NCI-H146 treated with DMSO at 0.1 percent for 48 hours (cell line): ENCODE measurements at regions not wholly inside any gene's neighbourhood (a gene's known extent, or its start where the extent isn't known, plus 50 kb on each side); places are given as distances from the start of the nearest gene placed in this dataset.
"Not testable (repeated sequence)": the region's sequence is repeated elsewhere in the genome, so short reads cannot be mapped to it uniquely, and the experiment has no call there.

Source experiments
- DNase-seq: peaks from one replicate; lab custom pipeline; 2025; ENCODE audit not compliant: unreplicated experiment; lab: John Stamatoyannopoulos, UW

- DNase-seq, result no peak
These were observed 1387.5 kb downstream of the LRFN5 start for GRCh38 chr14:42994051-42994736.

DNA sequence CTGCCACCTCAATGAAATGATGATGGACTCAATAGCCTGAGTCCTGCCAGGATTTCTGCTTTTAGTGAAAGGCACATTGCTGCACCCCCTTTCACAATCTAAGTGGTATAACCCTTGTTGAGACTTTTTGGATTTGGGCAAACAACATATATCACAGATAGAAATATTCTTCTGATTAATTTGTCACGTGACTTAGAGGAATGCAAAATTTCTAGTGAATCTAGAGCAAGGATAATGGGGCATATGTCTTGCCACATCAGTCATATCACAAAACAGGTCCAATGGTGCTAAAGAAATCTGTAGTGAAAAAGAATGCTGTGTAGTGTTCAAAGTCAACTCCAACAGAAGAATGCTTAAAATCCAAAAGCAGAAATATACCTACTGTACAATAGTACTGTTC, 1386.3 kb downstream of the LRFN5 start:
- DNase-seq, result no peak

- no peak for DNase-seq
These were observed 1373.7 kb downstream of the LRFN5 start for GRCh38 chr14:42980419-42980818.

DNA sequence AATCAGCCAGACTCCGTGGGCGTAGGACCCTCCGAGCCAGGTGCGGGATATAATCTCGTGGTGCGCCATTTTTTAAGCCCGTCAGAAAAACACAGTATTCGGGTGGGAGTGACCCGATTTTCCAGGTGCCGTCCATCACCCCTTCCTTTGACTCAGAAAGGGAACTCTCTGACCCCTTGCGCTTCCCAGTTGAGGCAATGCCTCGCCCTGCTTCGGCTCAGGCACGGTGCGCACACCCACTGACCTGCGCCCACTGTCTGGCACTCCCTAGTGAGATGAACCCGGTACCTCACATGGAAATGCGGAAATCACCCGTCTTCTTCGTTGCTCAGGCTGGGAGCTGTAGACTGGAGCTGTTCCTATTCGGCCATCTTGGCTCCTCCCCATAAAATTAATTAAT, 1366.5 kb downstream of the LRFN5 start:
- DNase-seq, result not testable (repeated sequence)

- DNase-seq, result no peak
These were observed 1358.8 kb downstream of the LRFN5 start for GRCh38 chr14:42965512-42965911.

- DNase-seq, result no peak
These were observed 1354.8 kb downstream of the LRFN5 start for GRCh38 chr14:42961509-42961908.

GRCh38 chr14:42950363-42950762, 1343.7 kb downstream of the LRFN5 start:
- no peak for DNase-seq

DNA sequence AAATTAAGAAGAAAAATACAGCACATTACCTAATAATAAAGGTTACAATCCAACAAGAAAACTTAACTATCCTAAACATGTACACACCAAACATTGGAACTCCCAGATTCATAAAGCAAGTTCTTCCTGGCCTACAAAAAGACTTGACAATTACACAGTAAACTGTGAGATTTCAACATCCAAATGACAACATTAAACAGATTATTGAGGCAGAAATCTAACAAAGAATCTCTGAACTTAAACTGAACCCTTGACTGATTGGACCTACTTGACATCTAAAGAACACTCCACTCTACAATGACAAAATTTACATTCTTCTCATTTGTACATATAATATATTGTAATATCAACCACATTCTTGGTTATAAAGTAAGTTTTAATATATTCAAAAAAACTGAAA, 1341.3 kb downstream of the LRFN5 start:
- no peak for DNase-seq

DNA sequence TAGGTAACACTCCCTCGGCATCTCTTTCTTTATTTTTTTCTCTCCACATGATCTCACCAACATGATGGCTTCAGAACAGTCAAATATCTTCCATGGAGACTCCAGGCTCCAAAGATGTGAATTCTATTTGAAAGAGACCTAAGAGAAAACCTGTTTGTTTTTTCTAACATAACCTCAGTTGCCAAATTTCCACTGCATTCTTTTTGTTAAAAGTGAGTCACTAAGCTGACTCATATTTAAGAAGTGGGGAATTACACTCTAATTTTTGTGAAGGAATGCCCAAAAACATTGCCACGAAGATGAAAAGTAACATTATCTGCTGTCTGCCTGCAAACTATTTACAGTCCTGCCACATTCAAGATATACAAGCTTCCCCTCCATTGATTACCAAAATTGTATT, 1337.6 kb downstream of the LRFN5 start:
- no peak for DNase-seq

DNA sequence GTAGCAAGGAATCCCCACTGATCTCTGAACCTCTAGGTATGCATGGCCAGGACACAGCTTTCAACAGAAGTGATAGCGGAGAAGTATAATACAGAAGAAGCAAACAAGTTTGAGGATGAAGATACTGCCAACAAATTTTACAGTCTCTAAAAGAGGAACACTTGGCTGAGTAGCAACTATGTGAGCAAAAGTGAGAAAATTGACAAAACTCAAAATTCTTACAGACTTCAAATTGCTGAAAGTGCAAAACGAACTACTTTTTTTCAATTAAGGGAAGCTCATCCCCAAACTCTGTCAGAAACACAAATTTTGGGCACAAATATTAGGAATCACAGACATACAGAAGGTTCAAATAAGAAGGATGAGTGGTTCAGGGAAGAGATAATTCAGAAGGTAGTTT, 1324.6 kb downstream of the LRFN5 start:
- no peak for DNase-seq

DNA sequence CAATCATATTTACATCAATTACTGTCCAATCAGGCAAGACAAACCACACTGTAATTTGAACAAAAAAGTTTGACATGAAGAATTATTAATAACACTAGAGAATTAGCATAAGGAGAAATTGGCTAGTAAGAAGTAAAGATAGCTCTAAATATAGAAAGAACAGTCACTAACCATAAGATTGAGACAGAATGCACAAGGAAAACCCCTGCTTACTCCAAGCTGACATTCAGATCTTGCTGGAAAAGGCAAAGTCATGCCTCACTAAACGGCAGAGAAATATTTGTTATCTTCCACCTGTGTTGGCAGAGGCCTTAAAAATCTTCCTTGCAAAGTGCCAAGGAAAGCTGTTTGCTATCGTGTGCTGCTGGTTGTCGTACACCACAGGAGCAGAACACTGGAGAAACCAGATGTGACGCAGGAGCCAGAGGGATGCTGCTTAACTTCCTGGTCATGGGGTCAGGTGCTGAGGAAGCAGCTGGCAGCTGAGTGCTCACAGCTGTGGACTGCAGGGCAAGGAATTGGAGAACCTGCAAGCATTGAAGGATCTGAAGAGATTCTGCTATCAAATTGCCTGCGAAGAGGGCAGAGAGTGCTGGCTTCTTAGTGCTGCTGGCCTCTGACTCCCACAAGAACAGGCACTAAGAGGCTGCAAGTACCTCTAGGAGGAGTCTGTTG, 1323.3 kb downstream of the LRFN5 start:
- no peak for DNase-seq

DNA sequence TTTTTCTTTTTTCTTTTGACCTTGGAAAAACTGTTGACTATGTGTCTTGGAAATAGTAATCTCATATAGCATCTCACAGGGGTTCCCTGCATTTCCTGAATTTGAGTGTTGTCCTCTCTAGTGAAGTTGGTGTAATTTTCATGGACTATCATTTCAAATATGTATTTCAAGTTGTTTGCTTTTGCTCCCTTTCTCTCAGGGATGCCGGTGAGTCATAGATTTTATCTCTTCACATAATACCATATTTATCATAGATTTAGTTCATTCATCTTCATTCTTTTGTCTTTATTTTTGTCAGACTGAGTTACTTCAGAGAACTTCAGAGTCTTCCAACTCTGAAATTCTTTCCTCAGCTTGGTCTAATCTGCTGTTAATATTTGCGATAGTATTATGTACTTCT, 1320.6 kb downstream of the LRFN5 start:
- no peak for DNase-seq

- no peak for DNase-seq
These were observed 1315.2 kb downstream of the LRFN5 start for GRCh38 chr14:42921901-42922300.

DNA sequence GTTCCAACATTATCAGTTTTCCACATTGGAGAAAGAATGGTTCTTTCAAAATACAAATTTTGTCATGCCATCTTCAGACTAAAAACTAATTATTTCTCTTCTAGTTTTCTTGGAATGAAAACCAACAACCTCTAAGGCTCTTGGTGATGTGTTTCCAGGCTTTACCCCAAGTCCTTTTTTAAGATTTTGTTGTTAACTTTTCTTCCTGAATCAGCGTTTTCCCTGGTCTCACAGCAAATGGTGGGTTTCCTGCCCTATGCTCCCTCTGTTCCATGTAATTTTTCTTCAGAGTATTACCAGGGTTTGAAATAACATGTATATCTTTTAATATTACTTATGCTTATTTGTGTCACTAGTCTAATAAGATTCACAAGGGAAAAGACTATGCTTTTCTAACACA, 1311.9 kb downstream of the LRFN5 start:
- no peak for DNase-seq

- DNase-seq, result no peak
These were observed 1305.0 kb downstream of the LRFN5 start for GRCh38 chr14:42911642-42912041.

DNA sequence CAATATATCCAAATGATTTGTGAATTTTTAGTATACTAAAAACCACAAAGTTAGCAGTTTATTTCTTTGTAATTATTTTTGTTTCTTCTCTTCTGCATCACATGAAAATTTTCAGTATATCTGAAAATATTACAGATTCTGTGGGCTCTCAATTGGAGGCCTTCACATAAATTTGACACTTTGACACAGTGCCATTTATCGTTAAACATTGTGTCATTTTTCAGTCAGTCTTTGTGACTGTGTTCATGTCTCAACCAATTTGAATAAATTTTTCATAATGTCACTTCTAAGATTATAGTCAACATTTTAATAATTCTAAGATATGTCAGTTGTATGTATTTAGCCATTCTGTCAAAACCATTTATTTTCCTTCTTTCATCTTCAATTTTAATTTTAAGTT, 1303.0 kb downstream of the LRFN5 start:
- DNase-seq, result no peak

DNA sequence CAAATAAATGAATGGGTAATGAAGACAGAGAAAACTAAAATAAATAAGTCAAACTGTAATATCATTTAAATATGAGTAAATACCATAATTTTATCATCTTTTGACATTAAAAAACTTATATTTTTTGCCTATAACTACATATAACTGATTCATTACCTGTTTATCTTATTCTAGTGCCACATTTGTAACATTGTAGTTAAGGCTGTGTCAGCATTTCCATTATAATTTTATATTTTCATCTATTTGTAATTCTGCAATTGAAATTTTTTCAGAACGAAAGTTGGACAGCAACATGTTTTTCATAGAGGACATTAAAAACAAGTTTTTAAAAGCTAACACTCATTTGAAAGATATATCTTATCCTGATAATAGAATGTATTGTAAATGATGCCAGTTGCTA, 1286.5 kb downstream of the LRFN5 start:
- no peak for DNase-seq

- DNase-seq, result no peak
These were observed 1277.4 kb downstream of the LRFN5 start for GRCh38 chr14:42884100-42884499.

GRCh38 chr14:42877716-42878115, 1271.0 kb downstream of the LRFN5 start:
- DNase-seq, result no peak

GRCh38 chr14:42872786-42873185, 1266.1 kb downstream of the LRFN5 start:
- no peak for DNase-seq

GRCh38 chr14:42869681-42870080, 1263.0 kb downstream of the LRFN5 start:
- DNase-seq, result no peak

GRCh38 chr14:42862114-42862513, 1255.4 kb downstream of the LRFN5 start:
- DNase-seq, result no peak

- no peak for DNase-seq
These were observed 1253.7 kb downstream of the LRFN5 start for GRCh38 chr14:42860371-42860770.
